ENCODE measurements at regions not wholly inside any gene's neighbourhood (a gene's known extent, or its start where the extent isn't known, plus 50 kb on each side); places are given as distances from the start of the nearest gene placed in this dataset.
"Not testable (repeated sequence)": the region's sequence is repeated elsewhere in the genome, so short reads cannot be mapped to it uniquely, and the experiment has no call there.

DNA sequence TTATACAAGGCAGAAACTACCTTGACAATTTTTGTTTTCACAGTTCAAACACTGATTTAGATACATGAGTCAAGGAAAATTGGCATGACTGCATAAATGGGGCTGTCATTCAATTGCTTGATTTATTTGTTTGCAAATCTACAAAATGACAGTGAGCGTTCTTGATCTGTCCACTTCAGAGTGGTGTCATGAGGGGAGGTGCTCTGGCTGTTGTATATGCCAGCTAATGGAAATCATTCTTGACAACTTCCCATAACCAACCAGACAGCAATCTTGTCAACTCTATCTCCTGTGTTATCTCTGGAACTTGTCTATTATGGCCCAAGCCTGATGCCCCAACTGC lies 120.6 kb upstream of the UGP2 start:
- ATAC-seq (ENCODE audit: low read depth) (no peak), DNase-seq (no peak)
- H2AFZ ChIP-seq (ENCODE audit: insufficient read depth, low read depth, low read length, poor library complexity, severe bottlenecking), result no peak overlapping the region
- no peak overlapping the region for H3K27ac Mint-ChIP-seq
- H3K79me2 ChIP-seq (ENCODE audit: control insufficient read depth, insufficient read depth, low read length), result no peaks in the 10 kb centered on the region
- H3K9ac ChIP-seq (ENCODE audit: low read length), result no peak overlapping the region
- CTCF ChIA-PET, result no interaction called here
- no peak for TF ChIP-seq EZH2 (IDR thresholded peaks at IDR 0.05; ENCODE audit: borderline replicate concordance, insufficient read depth, low read depth, low read length, poor library complexity, severe bottlenecking)
- TF ChIP-seq, protein P1, sequence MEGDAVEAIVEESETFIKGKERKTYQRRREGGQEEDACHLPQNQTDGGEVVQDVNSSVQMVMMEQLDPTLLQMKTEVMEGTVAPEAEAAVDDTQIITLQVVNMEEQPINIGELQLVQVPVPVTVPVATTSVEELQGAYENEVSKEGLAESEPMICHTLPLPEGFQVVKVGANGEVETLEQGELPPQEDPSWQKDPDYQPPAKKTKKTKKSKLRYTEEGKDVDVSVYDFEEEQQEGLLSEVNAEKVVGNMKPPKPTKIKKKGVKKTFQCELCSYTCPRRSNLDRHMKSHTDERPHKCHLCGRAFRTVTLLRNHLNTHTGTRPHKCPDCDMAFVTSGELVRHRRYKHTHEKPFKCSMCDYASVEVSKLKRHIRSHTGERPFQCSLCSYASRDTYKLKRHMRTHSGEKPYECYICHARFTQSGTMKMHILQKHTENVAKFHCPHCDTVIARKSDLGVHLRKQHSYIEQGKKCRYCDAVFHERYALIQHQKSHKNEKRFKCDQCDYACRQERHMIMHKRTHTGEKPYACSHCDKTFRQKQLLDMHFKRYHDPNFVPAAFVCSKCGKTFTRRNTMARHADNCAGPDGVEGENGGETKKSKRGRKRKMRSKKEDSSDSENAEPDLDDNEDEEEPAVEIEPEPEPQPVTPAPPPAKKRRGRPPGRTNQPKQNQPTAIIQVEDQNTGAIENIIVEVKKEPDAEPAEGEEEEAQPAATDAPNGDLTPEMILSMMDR (IDR thresholded peaks at IDR 0.05), result no peak
- H3K27me3 ChIP-seq (replicated peaks in 1 of 4; ENCODE audit: control extremely low read depth in 1 of 4, control insufficient read depth in 3 of 4, insufficient read depth in 4 of 4, low read length in 3 of 4), result no peaks in the 10 kb centered on the region
- no peak overlapping the region for H3K4me3 Mint-ChIP-seq
- peaks cover 0 to 1% (median 0%) of the 10 kb centered on the region in 3 donors for H3K9me3 ChIP-seq (ENCODE audit: control extremely low read depth in 1 of 3, control insufficient read depth in 2 of 3, insufficient read depth in 1 of 3, low read length in 2 of 3)
- peaks cover 11% of the 10 kb centered on the region for H3K27me3 Mint-ChIP-seq
- H3K9me3 Mint-ChIP-seq (ENCODE audit: insufficient read depth), result no peaks in the 10 kb centered on the region
- no CpG with 5 or more reads among the region's 1 CpG for WGBS (ENCODE audit: insufficient coverage)
- intact Hi-C loops (cut with micrococcal nuclease), result no loop called here
- H3K36me3 ChIP-seq (replicated peaks in 1 of 2; ENCODE audit: control extremely low read depth in 1 of 2, control insufficient read depth in 1 of 2, extremely low read depth in 1 of 2, insufficient read depth in 2 of 2, low read length in 1 of 2), result no peaks in the 10 kb centered on the region
- H3K4me1 ChIP-seq (ENCODE audit: control insufficient read depth in 2 of 2, insufficient read depth in 2 of 2, low read length in 2 of 2), result no peaks in the 10 kb centered on the region
- no peak overlapping the region for H3K4me3 ChIP-seq (ENCODE audit: control extremely low read depth in 1 of 5, extremely low read depth in 1 of 5, insufficient read depth in 1 of 5, low read depth in 2 of 5, low read length in 4 of 5)
- POLR2A ChIA-PET, result no interaction called here
- H4K20me1 ChIP-seq (ENCODE audit: control insufficient read depth, insufficient read depth, low read length, poor library complexity, severe bottlenecking), result no peaks in the 10 kb centered on the region
- H3K4me1 Mint-ChIP-seq, result no peaks in the 10 kb centered on the region
- H3K27ac ChIP-seq (ENCODE audit: low read length in 2 of 2), result no peak overlapping the region
- no peak overlapping the region for H3K4me2 ChIP-seq (replicated peaks; ENCODE audit: low read depth, low read length, poor library complexity, severe bottlenecking)

GRCh38 chr2:63722284-63722683 lies 119.4 kb upstream of the UGP2 start:
- WGBS (ENCODE audit: insufficient coverage), result no CpG with 5 or more reads among the region's 37 CpGs
- H3K27ac Mint-ChIP-seq; DNase-seq; H3K27ac ChIP-seq (ENCODE audit: low read length in 2 of 2); H3K4me1 ChIP-seq (ENCODE audit: control insufficient read depth in 2 of 2, insufficient read depth in 2 of 2, low read length in 2 of 2); H3K9me3 ChIP-seq (ENCODE audit: control extremely low read depth in 1 of 3, control insufficient read depth in 2 of 3, insufficient read depth in 1 of 3, low read length in 2 of 3); H3K27me3 ChIP-seq (replicated peaks in 1 of 4; ENCODE audit: control extremely low read depth in 1 of 4, control insufficient read depth in 3 of 4, insufficient read depth in 4 of 4, low read length in 3 of 4); H3K36me3 ChIP-seq (replicated peaks in 1 of 2; ENCODE audit: control extremely low read depth in 1 of 2, control insufficient read depth in 1 of 2, extremely low read depth in 1 of 2, insufficient read depth in 2 of 2, low read length in 1 of 2); H3K9ac ChIP-seq (ENCODE audit: low read length); H4K20me1 ChIP-seq (ENCODE audit: control insufficient read depth, insufficient read depth, low read length, poor library complexity, severe bottlenecking); H2AFZ ChIP-seq (ENCODE audit: insufficient read depth, low read depth, low read length, poor library complexity, severe bottlenecking); POLR2A ChIA-PET; intact Hi-C loops (cut with micrococcal nuclease); H3K9me3 Mint-ChIP-seq (ENCODE audit: insufficient read depth); H3K27me3 Mint-ChIP-seq; CTCF ChIA-PET; ATAC-seq (ENCODE audit: low read depth); H3K4me1 Mint-ChIP-seq; H3K79me2 ChIP-seq (ENCODE audit: control insufficient read depth, insufficient read depth, low read length); H3K4me3 Mint-ChIP-seq; H3K4me3 ChIP-seq (ENCODE audit: control extremely low read depth in 1 of 5, extremely low read depth in 1 of 5, insufficient read depth in 1 of 5, low read depth in 2 of 5, low read length in 4 of 5); H3K4me2 ChIP-seq (replicated peaks; ENCODE audit: low read depth, low read length, poor library complexity, severe bottlenecking): not testable (repeated sequence)

Data from B cell (primary cell).